ENCODE measurements at regions not wholly inside any gene's neighbourhood (a gene's known extent, or its start where the extent isn't known, plus 50 kb on each side); places are given as distances from the start of the nearest gene placed in this dataset.

- TF ChIP-seq CTCF (conservative IDR thresholded peaks at IDR 0.05; ENCODE audit: low read depth, low read length) (no peak), EZH2 (IDR thresholded peaks at IDR 0.05; ENCODE audit: low read length, unreplicated experiment) (no peak), EZH2phosphoT487 (IDR thresholded peaks at IDR 0.05; ENCODE audit: borderline replicate concordance, low read length) (no peak)
Measured at GRCh38 chr16:59274141-59274540, 540.0 kb upstream of the GOT2 start.

Measured in PC-3 (cell line).